ENCODE measurements at regions not wholly inside any gene's neighbourhood (a gene's known extent, or its start where the extent isn't known, plus 50 kb on each side); places are given as distances from the start of the nearest gene placed in this dataset.

DNA sequence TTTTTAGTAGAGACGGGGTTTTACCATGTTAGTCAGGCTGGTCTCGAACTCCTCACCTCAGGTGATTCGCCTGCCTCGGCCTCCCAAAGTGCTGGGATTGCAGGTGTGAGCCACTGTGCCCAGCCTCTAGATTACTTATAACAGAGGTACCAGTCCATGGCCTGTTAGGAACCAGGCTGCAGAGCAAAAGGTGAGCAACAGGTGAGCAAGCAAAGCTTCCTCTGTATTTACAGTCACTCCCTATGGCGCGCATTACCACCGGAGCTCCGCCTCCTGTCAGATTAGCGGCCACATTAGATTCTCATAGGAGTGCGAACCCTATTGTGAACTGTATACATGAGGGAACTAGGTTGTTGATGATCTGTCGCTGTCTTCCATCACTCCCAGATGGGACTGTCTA is 178.0 kb upstream of the SALL4 start:
- H3K36me3 ChIP-seq (ENCODE audit: insufficient read depth, low read length): no peaks in the 10 kb centered on the region
- intact Hi-C loops (cut with DNase I, micrococcal nuclease): no loop called here
- no peak overlapping the region for H3K27ac ChIP-seq (ENCODE audit: low read depth in 1 of 2, low read length in 2 of 2)
- Mint-ChIP-seq H3K9me3 (peaks cover 5% of the 10 kb centered on the region), H3K27me3 (no peaks in the 10 kb centered on the region), H3K4me3 (no peak overlapping the region), H3K27ac (no peak overlapping the region), H3K36me3 (ENCODE audit: low read depth) (no peaks in the 10 kb centered on the region), H3K4me1 (ENCODE audit: low read depth) (no peaks in the 10 kb centered on the region)
- ChIA-PET POLR2A (no interaction called here), CTCF (no interaction called here)
- H3K27me3 ChIP-seq (ENCODE audit: control insufficient read depth in 1 of 2, insufficient read depth in 2 of 2, low read length in 2 of 2): no peaks in the 10 kb centered on the region
- ATAC-seq (ENCODE audit: poor library complexity) (no peak), DNase-seq (no peak)
- H3K4me1 ChIP-seq (ENCODE audit: insufficient read depth, low read length): no peaks in the 10 kb centered on the region
- TF ChIP-seq, protein P1, sequence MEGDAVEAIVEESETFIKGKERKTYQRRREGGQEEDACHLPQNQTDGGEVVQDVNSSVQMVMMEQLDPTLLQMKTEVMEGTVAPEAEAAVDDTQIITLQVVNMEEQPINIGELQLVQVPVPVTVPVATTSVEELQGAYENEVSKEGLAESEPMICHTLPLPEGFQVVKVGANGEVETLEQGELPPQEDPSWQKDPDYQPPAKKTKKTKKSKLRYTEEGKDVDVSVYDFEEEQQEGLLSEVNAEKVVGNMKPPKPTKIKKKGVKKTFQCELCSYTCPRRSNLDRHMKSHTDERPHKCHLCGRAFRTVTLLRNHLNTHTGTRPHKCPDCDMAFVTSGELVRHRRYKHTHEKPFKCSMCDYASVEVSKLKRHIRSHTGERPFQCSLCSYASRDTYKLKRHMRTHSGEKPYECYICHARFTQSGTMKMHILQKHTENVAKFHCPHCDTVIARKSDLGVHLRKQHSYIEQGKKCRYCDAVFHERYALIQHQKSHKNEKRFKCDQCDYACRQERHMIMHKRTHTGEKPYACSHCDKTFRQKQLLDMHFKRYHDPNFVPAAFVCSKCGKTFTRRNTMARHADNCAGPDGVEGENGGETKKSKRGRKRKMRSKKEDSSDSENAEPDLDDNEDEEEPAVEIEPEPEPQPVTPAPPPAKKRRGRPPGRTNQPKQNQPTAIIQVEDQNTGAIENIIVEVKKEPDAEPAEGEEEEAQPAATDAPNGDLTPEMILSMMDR (IDR thresholded peaks at IDR 0.05): no peak
- H3K4me3 ChIP-seq (ENCODE audit: low read length): no peak overlapping the region
- peaks cover 5 to 12% of the 10 kb centered on the region in 2 experiments for H3K9me3 ChIP-seq (ENCODE audit: control insufficient read depth in 1 of 2, insufficient read depth in 1 of 2, low read length in 2 of 2)

DNA sequence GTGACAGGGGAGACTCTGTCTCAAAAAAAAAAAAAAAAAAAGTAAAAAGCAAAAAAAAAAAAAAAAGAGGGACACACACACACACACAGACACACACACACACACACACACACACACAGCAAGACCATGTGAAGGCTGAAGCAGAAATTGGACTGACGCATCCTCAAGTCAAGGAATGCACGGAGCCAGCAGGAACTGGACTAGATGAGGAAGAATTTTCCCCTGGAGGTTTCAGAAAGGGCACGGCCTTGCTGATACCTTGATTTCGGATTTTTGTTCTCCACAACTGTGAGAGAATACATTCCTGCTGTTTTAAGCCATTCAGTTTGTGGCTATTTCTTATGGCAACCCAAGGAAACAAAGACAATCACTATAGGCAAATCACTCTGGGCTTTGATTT is 176.9 kb upstream of the SALL4 start:
- H3K9me3 Mint-ChIP-seq: peaks cover 5% of the 10 kb centered on the region
- H3K4me1 ChIP-seq (ENCODE audit: insufficient read depth, low read length): no peaks in the 10 kb centered on the region
- no peak overlapping the region for H3K4me3 Mint-ChIP-seq
- ATAC-seq (ENCODE audit: poor library complexity) (no peak), DNase-seq (no peak)
- H3K9me3 ChIP-seq (ENCODE audit: control insufficient read depth in 1 of 2, insufficient read depth in 1 of 2, low read length in 2 of 2): peaks cover 5 to 17% of the 10 kb centered on the region in 2 experiments
- no peaks in the 10 kb centered on the region for H3K27me3 Mint-ChIP-seq
- H3K36me3 ChIP-seq (ENCODE audit: insufficient read depth, low read length): no peaks in the 10 kb centered on the region
- no peak overlapping the region for H3K27ac ChIP-seq (ENCODE audit: low read depth in 1 of 2, low read length in 2 of 2)
- no peaks in the 10 kb centered on the region for H3K27me3 ChIP-seq (ENCODE audit: control insufficient read depth in 1 of 2, insufficient read depth in 2 of 2, low read length in 2 of 2)
- CTCF ChIA-PET: no interaction called here
- no peak overlapping the region for H3K4me3 ChIP-seq (ENCODE audit: low read length)
- H3K27ac Mint-ChIP-seq: no peak overlapping the region
- POLR2A ChIA-PET: no interaction called here
- TF ChIP-seq, protein P1 (IDR thresholded peaks at IDR 0.05): no peak
- intact Hi-C loops (cut with DNase I, micrococcal nuclease): no loop called here
- H3K4me1 Mint-ChIP-seq (ENCODE audit: low read depth): no peaks in the 10 kb centered on the region
- H3K36me3 Mint-ChIP-seq (ENCODE audit: low read depth): no peaks in the 10 kb centered on the region

DNA sequence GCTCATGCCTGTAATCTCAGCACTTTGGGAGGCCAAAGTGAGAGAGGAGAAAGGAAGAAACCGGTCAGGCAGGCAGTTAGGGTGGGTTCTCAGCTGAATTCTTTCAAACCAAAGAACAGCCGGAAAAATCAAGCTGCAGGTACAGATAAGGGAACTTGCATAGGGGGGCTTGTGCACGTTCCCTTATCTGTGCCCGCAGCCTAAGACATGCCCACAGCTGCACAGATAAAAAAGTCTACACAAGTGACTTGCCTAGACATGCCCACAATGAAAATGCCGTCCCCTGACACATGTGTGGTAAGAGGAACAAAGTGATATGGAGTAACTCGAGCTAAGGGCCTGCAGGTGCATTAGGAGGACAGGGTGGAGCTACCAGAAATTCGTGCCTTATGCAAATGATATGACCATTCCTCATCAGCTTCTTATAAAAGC is 175.8 kb upstream of the SALL4 start:
- Histone ChIP-seq H3K9me3 (ENCODE audit: control insufficient read depth in 1 of 2, insufficient read depth in 1 of 2, low read length in 2 of 2) (peaks cover 5 to 17% of the 10 kb centered on the region in 2 experiments), H3K4me3 (ENCODE audit: low read length) (no peak overlapping the region), H3K4me1 (ENCODE audit: insufficient read depth, low read length) (no peaks in the 10 kb centered on the region), H3K27me3 (ENCODE audit: control insufficient read depth in 1 of 2, insufficient read depth in 2 of 2, low read length in 2 of 2) (no peaks in the 10 kb centered on the region), H3K27ac (ENCODE audit: low read depth in 1 of 2, low read length in 2 of 2) (no peak overlapping the region), H3K36me3 (ENCODE audit: insufficient read depth, low read length) (no peaks in the 10 kb centered on the region)
- intact Hi-C loops (cut with DNase I, micrococcal nuclease): no loop called here
- ChIA-PET POLR2A (no interaction called here), CTCF (no interaction called here)
- no peak for DNase-seq
- no peak for ATAC-seq (ENCODE audit: poor library complexity)
- H3K4me1 Mint-ChIP-seq (ENCODE audit: low read depth): no peaks in the 10 kb centered on the region
- H3K4me3 Mint-ChIP-seq: no peak overlapping the region
- H3K36me3 Mint-ChIP-seq (ENCODE audit: low read depth): no peaks in the 10 kb centered on the region
- H3K9me3 Mint-ChIP-seq: peaks cover 5% of the 10 kb centered on the region
- no peaks in the 10 kb centered on the region for H3K27me3 Mint-ChIP-seq
- H3K27ac Mint-ChIP-seq: no peak overlapping the region
- TF ChIP-seq, protein P1 (IDR thresholded peaks at IDR 0.05): no peak
